GM18499 (cell line): ENCODE measurements at regions not wholly inside any gene's neighbourhood (a gene's known extent, or its start where the extent isn't known, plus 50 kb on each side); places are given as distances from the start of the nearest gene placed in this dataset.
A peak's percentile ranks its signal among the peaks of the same experiment; 100 is the strongest.
"Not testable (repeated sequence)": the region's sequence is repeated elsewhere in the genome, so short reads cannot be mapped to it uniquely, and the experiment has no call there.

Experiments
- ATAC-seq: cut with Tn5 transposase; IDR thresholded peaks from one replicate; pipeline ENCODE4 v1.9.1; 2021; ENCODE audit warnings: moderate number of reproducible peaks; ENCODE audit not compliant: insufficient read depth, unreplicated experiment

- no peak for ATAC-seq
Observed at GRCh38 chr5:82905986-82906385, 171.2 kb downstream of the TMEM167A start.

- no peak for ATAC-seq
Observed at GRCh38 chr5:82901281-82901888, 175.8 kb downstream of the TMEM167A start.

- no peak for ATAC-seq
Observed at GRCh38 chr5:82894716-82895115, 182.5 kb downstream of the TMEM167A start.

GRCh38 chr5:82889088-82889487 lies 188.1 kb downstream of the TMEM167A start:
- no peak for ATAC-seq

- no peak for ATAC-seq
Observed at GRCh38 chr5:82886911-82887310, 190.3 kb downstream of the TMEM167A start.

GRCh38 chr5:82885627-82886389 lies 191.4 kb downstream of the TMEM167A start:
- ATAC-seq: no peak

GRCh38 chr5:82884821-82885471 lies 192.2 kb downstream of the TMEM167A start:
- no peak for ATAC-seq

- ATAC-seq: peak; percentile 8
Observed at GRCh38 chr5:82882316-82882715, 194.9 kb downstream of the TMEM167A start.

GRCh38 chr5:82881571-82882174 lies 195.5 kb downstream of the TMEM167A start:
- ATAC-seq: peak; percentile 37

GRCh38 chr5:82879089-82879488 lies 198.1 kb downstream of the TMEM167A start:
- ATAC-seq: no peak

- ATAC-seq: no peak
Observed at GRCh38 chr5:82873452-82873851, 203.7 kb downstream of the TMEM167A start.

GRCh38 chr5:82872321-82873288 lies 204.6 kb downstream of the TMEM167A start:
- not testable (repeated sequence) for ATAC-seq

- no peak for ATAC-seq
Observed at GRCh38 chr5:82865625-82866024, 211.6 kb downstream of the TMEM167A start.

- ATAC-seq: no peak
Observed at GRCh38 chr5:82863266-82863665, 213.9 kb downstream of the TMEM167A start.

- ATAC-seq: no peak
Observed at GRCh38 chr5:82862711-82863110, 214.5 kb downstream of the TMEM167A start.

- ATAC-seq: no peak
Observed at GRCh38 chr5:82862261-82862660, 214.9 kb downstream of the TMEM167A start.

- ATAC-seq: no peak
Observed at GRCh38 chr5:82861701-82862100, 215.5 kb downstream of the TMEM167A start.

- ATAC-seq: no peak
Observed at GRCh38 chr5:82859451-82860140, 217.6 kb downstream of the TMEM167A start.
